VCaP (cell line): ENCODE measurements at regions not wholly inside any gene's neighbourhood (a gene's known extent, or its start where the extent isn't known, plus 50 kb on each side); places are given as distances from the start of the nearest gene placed in this dataset.

Experiments
- H3K27ac ChIP-seq: fragments of 450-650 bp; 2 replicates; pipeline ENCODE4 v1.5.1; 2017
- CTCF ChIP-seq: fragments of 450-650 bp; conservative IDR thresholded peaks from 2 replicates; pipeline ENCODE4 v1.5.1; 2017; ENCODE audit warnings: mild to moderate bottlenecking, moderate library complexity

DNA sequence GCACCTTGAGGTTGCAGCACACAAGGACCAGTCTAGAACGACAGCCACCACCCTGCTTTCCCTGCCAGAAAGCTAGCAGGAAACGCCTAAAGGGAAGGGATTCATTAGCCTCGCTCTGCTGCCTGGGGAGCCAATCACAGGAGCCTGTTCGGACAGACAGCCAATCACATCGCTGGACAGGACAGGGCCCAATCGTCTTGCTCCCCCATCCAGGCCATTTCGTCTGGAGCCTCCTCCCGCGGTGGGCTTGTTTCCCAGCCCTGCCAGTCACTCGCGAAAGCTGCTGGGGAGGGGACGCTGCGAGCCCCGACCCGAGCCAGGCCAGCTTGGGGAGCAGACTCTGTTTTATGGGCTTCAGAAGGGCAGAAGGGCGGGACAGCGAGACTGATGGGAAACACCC lies 79.8 kb upstream of the NCAM1 start:
- peak overlapping the region; percentile 46; the same call in 1 of the 2 replicates for H3K27ac ChIP-seq
- no peak for TF ChIP-seq CTCF

GRCh38 chr11:112882494-112883381 lies 78.5 kb upstream of the NCAM1 start:
- H3K27ac ChIP-seq = no peak overlapping the region
- TF ChIP-seq CTCF = no peak

DNA sequence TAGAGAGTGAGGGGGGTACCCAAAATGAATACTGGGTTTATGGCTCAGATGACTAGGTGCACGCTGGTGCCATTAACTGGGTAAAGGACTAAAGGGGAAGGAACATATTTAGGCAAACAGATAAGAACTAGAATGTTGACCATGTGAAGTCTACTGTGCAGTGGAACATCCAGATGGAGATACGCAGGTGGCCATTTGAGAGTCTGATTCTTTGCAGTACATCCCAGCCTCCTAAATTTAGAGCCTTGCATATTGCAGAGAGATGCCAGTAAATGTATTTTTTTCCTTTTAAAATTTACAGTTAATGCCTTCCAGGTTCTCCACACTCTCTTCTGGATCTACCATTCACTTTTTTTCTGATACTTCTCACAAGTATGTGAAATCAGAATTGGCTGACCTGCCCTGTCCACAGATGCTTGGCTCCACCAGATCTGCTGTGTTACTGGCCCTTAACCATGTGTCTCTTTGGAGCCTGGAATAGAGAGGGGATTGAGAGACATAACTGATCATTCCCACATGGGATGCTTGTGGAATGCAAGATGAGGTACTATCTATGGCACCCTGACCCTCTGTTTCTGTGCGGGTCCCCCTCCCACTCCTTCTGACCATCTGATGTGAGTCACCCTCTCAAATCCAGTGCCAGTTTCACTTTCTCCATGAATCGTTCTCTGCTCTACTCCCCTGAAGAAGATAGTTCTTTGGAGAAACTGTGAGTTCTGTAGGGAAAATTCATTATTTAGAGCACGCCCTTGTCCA lies 77.0 kb upstream of the NCAM1 start:
- TF ChIP-seq CTCF = no peak
- no peak overlapping the region for H3K27ac ChIP-seq

GRCh38 chr11:112885744-112886433 lies 75.3 kb upstream of the NCAM1 start:
- TF ChIP-seq CTCF = no peak

GRCh38 chr11:112886434-112887370 lies 74.5 kb upstream of the NCAM1 start:
- H3K27ac ChIP-seq = no peak overlapping the region
- TF ChIP-seq CTCF = no peak

More at GRCh38 chr11:112885744-112886433, 75.3 kb upstream of the NCAM1 start:
- no peak overlapping the region for H3K27ac ChIP-seq

GRCh38 chr11:112889446-112889845 lies 71.8 kb upstream of the NCAM1 start:
- H3K27ac ChIP-seq = no peak overlapping the region
- no peak for TF ChIP-seq CTCF
